Upper lobe of left lung (tissue), 4 donors: ENCODE measurements at regions not wholly inside any gene's neighbourhood (a gene's known extent, or its start where the extent isn't known, plus 50 kb on each side); places are given as distances from the start of the nearest gene placed in this dataset.

Experiments
- CTCF ChIP-seq, 6 experiments: fragments of 450-650 bp in 4 of 6; fragments of 200-600 bp in 2 of 6; sonication (generic) in 2 of 6; IDR thresholded peaks; one replicate each; pipeline ENCODE4 v1.5.1; 2016 to 2019; ENCODE audit warnings: antibody characterized with exemption in 6 of 6
- POLR2A ChIP-seq, 4 donors: fragments of 450-650 bp; IDR thresholded peaks; one replicate each; pipeline ENCODE4 v1.5.1; 2016 to 2017; ENCODE audit warnings: antibody characterized with exemption in 4 of 4, mild to moderate bottlenecking in 2 of 4
- POLR2AphosphoS5 ChIP-seq, 2 donors: sonication (generic); formaldehyde crosslinking; IDR thresholded peaks; one replicate each; pipeline ENCODE4 v1.5.1; 2017; ENCODE audit warnings: antibody characterized with exemption in 2 of 2

- TF ChIP-seq POLR2AphosphoS5 (IDR thresholded peaks at IDR 0.05) (no peak), CTCF (IDR thresholded peaks at IDR 0.05) (no peak), POLR2A (IDR thresholded peaks at IDR 0.05) (no peak)
These were observed 602.8 kb upstream of the DIAPH2 start for GRCh38 chrX:96081891-96082290.
